Neural progenitor cell (in vitro differentiated cells): ENCODE measurements at regions not wholly inside any gene's neighbourhood (a gene's known extent, or its start where the extent isn't known, plus 50 kb on each side); places are given as distances from the start of the nearest gene placed in this dataset.

Source experiments
- DNase-seq: peaks from one replicate; pipeline ENCODE4 v3.0.0-alpha.2; 2016; ENCODE audit warnings: low spot score
- H2AFZ ChIP-seq: fragments of 200-600 bp; sonication (generic); replicated peaks from 2 replicates; pipeline ENCODE4 v1.6.1; 2016; ENCODE audit warnings: antibody characterized with exemption
- H3F3A ChIP-seq: fragments of 200-600 bp; sonication (generic); 2 replicates; pipeline ENCODE4 v1.6.1; 2016; ENCODE audit warnings: antibody characterized with exemption, low read depth
- H3K27ac ChIP-seq: fragments of 200-600 bp; sonication (generic); 2 replicates; pipeline ENCODE4 v1.5.1; 2016; ENCODE audit warnings: mild to moderate bottlenecking
- H3K27me3 ChIP-seq: fragments of 200-600 bp; sonication (generic); 2 replicates; pipeline ENCODE4 v1.6.1; 2016; ENCODE audit warnings: mild to moderate bottlenecking, moderate library complexity
- H3K36me3 ChIP-seq: fragments of 200-600 bp; sonication (generic); 2 replicates; pipeline ENCODE4 v1.5.1; 2016
- H3K4me1 ChIP-seq: fragments of 200-600 bp; sonication (generic); 2 replicates; pipeline ENCODE4 v1.6.1; 2016; ENCODE audit warnings: mixed run types
- H3K4me2 ChIP-seq: fragments of 200-600 bp; sonication (generic); 2 replicates; pipeline ENCODE4 v1.6.1; 2016
- H3K4me3 ChIP-seq: fragments of 200-600 bp; sonication (generic); 2 replicates; pipeline ENCODE4 v1.5.1; 2016
- H3K79me2 ChIP-seq: fragments of 200-600 bp; sonication (generic); 2 replicates; pipeline ENCODE4 v1.6.1; 2016; ENCODE audit warnings: low read depth
- H3K9ac ChIP-seq: fragments of 200-600 bp; sonication (generic); 2 replicates; pipeline ENCODE4 v1.6.1; 2016
- H3K9me3 ChIP-seq: fragments of 200-600 bp; sonication (generic); 2 replicates; pipeline ENCODE4 v1.5.1; 2016; ENCODE audit warnings: low read depth
- H4K20me1 ChIP-seq: fragments of 200-600 bp; sonication (generic); 2 replicates; pipeline ENCODE4 v1.6.1; 2016; ENCODE audit warnings: low read depth
- H3K27ac Mint-ChIP-seq: 3 replicates; pipeline ENCODE4 v1.8.0; 2021; ENCODE audit warnings: mixed read lengths
- H3K27me3 Mint-ChIP-seq: 2 replicates; pipeline ENCODE4 v1.8.0; 2022; ENCODE audit warnings: low read depth, mild to moderate bottlenecking, inconsistent platforms, moderate library complexity, mixed read lengths; ENCODE audit not compliant: insufficient read depth
- H3K36me3 Mint-ChIP-seq: 3 replicates; pipeline ENCODE4 v1.8.0; 2021; ENCODE audit warnings: mixed read lengths
- H3K4me1 Mint-ChIP-seq: 3 replicates; pipeline ENCODE4 v1.8.0; 2021; ENCODE audit warnings: mixed read lengths
- H3K4me3 Mint-ChIP-seq: 3 replicates; pipeline ENCODE4 v1.8.0; 2021; ENCODE audit warnings: mild to moderate bottlenecking, moderate library complexity, mixed read lengths
- H3K9me3 Mint-ChIP-seq: 3 replicates; pipeline ENCODE4 v1.8.0; 2020; ENCODE audit warnings: mixed read lengths
- EZH2 ChIP-seq: fragments of 200-600 bp; sonication (generic); IDR thresholded peaks from 2 replicates; pipeline ENCODE4 v1.6.1; 2017; ENCODE audit warnings: antibody characterized with exemption, mild to moderate bottlenecking, moderate library complexity
- EZH2phosphoT487 ChIP-seq: fragments of 200-600 bp; sonication (generic); IDR thresholded peaks from 2 replicates; pipeline ENCODE4 v1.6.1; 2017; ENCODE audit warnings: antibody characterized with exemption
- TF ChIP-seq, protein P1 (sequence below): fragments of 200-600 bp; sonication (generic); IDR thresholded peaks from 2 replicates; pipeline ENCODE4 v1.5.1; 2017; ENCODE audit warnings: antibody characterized with exemption, mild to moderate bottlenecking

DNA sequence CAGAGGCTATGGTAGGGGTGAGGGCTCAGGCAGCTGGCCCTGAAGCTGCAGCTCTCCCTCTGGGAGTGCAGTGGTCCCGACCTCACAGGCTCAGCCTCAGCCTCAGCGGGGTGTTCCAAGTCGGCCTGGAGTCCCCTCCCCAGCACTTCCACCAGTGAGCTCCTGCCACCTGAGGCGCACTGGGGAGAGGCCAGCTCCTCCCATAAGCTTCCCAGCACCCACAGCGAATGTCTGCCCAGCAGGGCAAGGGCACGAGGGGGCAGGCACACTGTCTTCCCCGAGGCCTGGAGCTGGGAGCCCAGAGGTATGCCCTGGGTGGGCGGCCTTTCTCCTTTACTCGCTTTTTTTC lies 53.2 kb upstream of the SLCO4A1 start:
- H3K4me3 ChIP-seq = no peak overlapping the region
- H3K27me3 Mint-ChIP-seq = peaks cover 18% of the 10 kb centered on the region
- H3K9ac ChIP-seq = no peak overlapping the region
- no peaks in the 10 kb centered on the region for H3K79me2 ChIP-seq
- H3K27ac Mint-ChIP-seq = no peak overlapping the region
- peaks cover 9% of the 10 kb centered on the region for H4K20me1 ChIP-seq
- H3K4me1 Mint-ChIP-seq = peaks cover 3% of the 10 kb centered on the region
- H3K9me3 ChIP-seq = no peaks in the 10 kb centered on the region
- H3K4me2 ChIP-seq = no peak overlapping the region
- no peaks in the 10 kb centered on the region for H3K9me3 Mint-ChIP-seq
- no peak for DNase-seq
- H3K4me3 Mint-ChIP-seq = no peak overlapping the region
- no peaks in the 10 kb centered on the region for H3K27me3 ChIP-seq
- no peaks in the 10 kb centered on the region for H3F3A ChIP-seq
- no peak overlapping the region for H2AFZ ChIP-seq
- TF ChIP-seq EZH2phosphoT487 (no peak), EZH2 (no peak)
- TF ChIP-seq, protein P1, sequence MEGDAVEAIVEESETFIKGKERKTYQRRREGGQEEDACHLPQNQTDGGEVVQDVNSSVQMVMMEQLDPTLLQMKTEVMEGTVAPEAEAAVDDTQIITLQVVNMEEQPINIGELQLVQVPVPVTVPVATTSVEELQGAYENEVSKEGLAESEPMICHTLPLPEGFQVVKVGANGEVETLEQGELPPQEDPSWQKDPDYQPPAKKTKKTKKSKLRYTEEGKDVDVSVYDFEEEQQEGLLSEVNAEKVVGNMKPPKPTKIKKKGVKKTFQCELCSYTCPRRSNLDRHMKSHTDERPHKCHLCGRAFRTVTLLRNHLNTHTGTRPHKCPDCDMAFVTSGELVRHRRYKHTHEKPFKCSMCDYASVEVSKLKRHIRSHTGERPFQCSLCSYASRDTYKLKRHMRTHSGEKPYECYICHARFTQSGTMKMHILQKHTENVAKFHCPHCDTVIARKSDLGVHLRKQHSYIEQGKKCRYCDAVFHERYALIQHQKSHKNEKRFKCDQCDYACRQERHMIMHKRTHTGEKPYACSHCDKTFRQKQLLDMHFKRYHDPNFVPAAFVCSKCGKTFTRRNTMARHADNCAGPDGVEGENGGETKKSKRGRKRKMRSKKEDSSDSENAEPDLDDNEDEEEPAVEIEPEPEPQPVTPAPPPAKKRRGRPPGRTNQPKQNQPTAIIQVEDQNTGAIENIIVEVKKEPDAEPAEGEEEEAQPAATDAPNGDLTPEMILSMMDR = no peak
- no peaks in the 10 kb centered on the region for H3K4me1 ChIP-seq
- no peaks in the 10 kb centered on the region for H3K36me3 Mint-ChIP-seq
- no peak overlapping the region for H3K27ac ChIP-seq
- H3K36me3 ChIP-seq = no peaks in the 10 kb centered on the region

- no peak overlapping the region for H3K4me3 ChIP-seq
- no peaks in the 10 kb centered on the region for H3K36me3 Mint-ChIP-seq
- H3K9me3 Mint-ChIP-seq = no peaks in the 10 kb centered on the region
- no peak overlapping the region for H3K27ac ChIP-seq
- no peaks in the 10 kb centered on the region for H3K79me2 ChIP-seq
- H3K4me1 ChIP-seq = no peaks in the 10 kb centered on the region
- H3K4me3 Mint-ChIP-seq = no peak overlapping the region
- H4K20me1 ChIP-seq = peaks cover 9% of the 10 kb centered on the region
- no peak overlapping the region for H2AFZ ChIP-seq
- H3K9me3 ChIP-seq = no peaks in the 10 kb centered on the region
- H3K27ac Mint-ChIP-seq = no peak overlapping the region
- no peaks in the 10 kb centered on the region for H3F3A ChIP-seq
- H3K4me2 ChIP-seq = no peak overlapping the region
- H3K36me3 ChIP-seq = no peaks in the 10 kb centered on the region
- no peak for TF ChIP-seq EZH2
- TF ChIP-seq, protein P1 = no peak
- TF ChIP-seq EZH2phosphoT487 = no peak
- H3K9ac ChIP-seq = no peak overlapping the region
- peaks cover 3% of the 10 kb centered on the region for H3K4me1 Mint-ChIP-seq
- no peaks in the 10 kb centered on the region for H3K27me3 ChIP-seq
- H3K27me3 Mint-ChIP-seq = peaks cover 22% of the 10 kb centered on the region
- no peak for DNase-seq
Observed at GRCh38 chr20:62589720-62590119, 52.6 kb upstream of the SLCO4A1 start.

- Mint-ChIP-seq H3K27me3 (peaks cover 22% of the 10 kb centered on the region), H3K4me1 (peaks cover 3% of the 10 kb centered on the region), H3K4me3 (no peak overlapping the region), H3K27ac (no peak overlapping the region), H3K9me3 (no peaks in the 10 kb centered on the region), H3K36me3 (no peaks in the 10 kb centered on the region)
- Histone ChIP-seq H3K27ac (no peak overlapping the region), H3K4me3 (no peak overlapping the region), H3K9me3 (no peaks in the 10 kb centered on the region), H4K20me1 (peaks cover 9% of the 10 kb centered on the region), H3K36me3 (no peaks in the 10 kb centered on the region), H3K79me2 (no peaks in the 10 kb centered on the region), H3K9ac (no peak overlapping the region), H3K4me1 (no peaks in the 10 kb centered on the region), H3F3A (no peaks in the 10 kb centered on the region), H3K4me2 (no peak overlapping the region), H2AFZ (no peak overlapping the region), H3K27me3 (peaks cover 4% of the 10 kb centered on the region)
- TF ChIP-seq EZH2 = no peak
- TF ChIP-seq, protein P1 = no peak
- TF ChIP-seq EZH2phosphoT487 = no peak
- DNase-seq = no peak
Observed at GRCh38 chr20:62590309-62591121, 51.8 kb upstream of the SLCO4A1 start.
